ENCODE measurements at regions not wholly inside any gene's neighbourhood (a gene's known extent, or its start where the extent isn't known, plus 50 kb on each side); places are given as distances from the start of the nearest gene placed in this dataset.

GRCh38 chr9:73344060-73344459, 192.4 kb downstream of the ANXA1 start:
- Histone ChIP-seq H3K27me3 (ENCODE audit: insufficient read depth, low read depth, severe bottlenecking) (no peaks in the 10 kb centered on the region), H3K27ac (no peak overlapping the region), H3K36me3 (no peaks in the 10 kb centered on the region), H3K9me3 (ENCODE audit: severe bottlenecking) (no peaks in the 10 kb centered on the region), H3K4me3 (ENCODE audit: low read depth, low read length) (no peak overlapping the region)
- TF ChIP-seq CTCF (IDR thresholded peaks at IDR 0.05; ENCODE audit: low read depth, low read length) = no peak
- DNase-seq = no peak

GRCh38 chr9:73347123-73347522, 195.5 kb downstream of the ANXA1 start:
- Histone ChIP-seq H3K4me3 (ENCODE audit: low read depth, low read length) (no peak overlapping the region), H3K9me3 (ENCODE audit: severe bottlenecking) (no peaks in the 10 kb centered on the region), H3K36me3 (no peaks in the 10 kb centered on the region), H3K27me3 (ENCODE audit: insufficient read depth, low read depth, severe bottlenecking) (no peaks in the 10 kb centered on the region), H3K27ac (no peak overlapping the region)
- DNase-seq = no peak
- no peak for TF ChIP-seq CTCF (IDR thresholded peaks at IDR 0.05; ENCODE audit: low read depth, low read length)

GRCh38 chr9:73347720-73348119, 196.1 kb downstream of the ANXA1 start:
- no peaks in the 10 kb centered on the region for H3K36me3 ChIP-seq
- no peak for DNase-seq
- no peak overlapping the region for H3K27ac ChIP-seq
- TF ChIP-seq CTCF (IDR thresholded peaks at IDR 0.05; ENCODE audit: low read depth, low read length) = no peak
- H3K4me3 ChIP-seq (ENCODE audit: low read depth, low read length) = no peak overlapping the region
- H3K9me3 ChIP-seq (ENCODE audit: severe bottlenecking) = no peaks in the 10 kb centered on the region
- H3K27me3 ChIP-seq (ENCODE audit: insufficient read depth, low read depth, severe bottlenecking) = no peaks in the 10 kb centered on the region

- DNase-seq = no peak
- H3K36me3 ChIP-seq = no peaks in the 10 kb centered on the region
- H3K9me3 ChIP-seq (ENCODE audit: severe bottlenecking) = no peaks in the 10 kb centered on the region
- H3K27me3 ChIP-seq (ENCODE audit: insufficient read depth, low read depth, severe bottlenecking) = no peaks in the 10 kb centered on the region
- H3K27ac ChIP-seq = no peak overlapping the region
- no peak for TF ChIP-seq CTCF (IDR thresholded peaks at IDR 0.05; ENCODE audit: low read depth, low read length)
- H3K4me3 ChIP-seq (ENCODE audit: low read depth, low read length) = no peak overlapping the region
Observed at GRCh38 chr9:73348471-73348870, 196.8 kb downstream of the ANXA1 start.

GRCh38 chr9:73349476-73349875, 197.8 kb downstream of the ANXA1 start:
- Histone ChIP-seq H3K27ac (no peak overlapping the region), H3K27me3 (ENCODE audit: insufficient read depth, low read depth, severe bottlenecking) (no peaks in the 10 kb centered on the region), H3K36me3 (no peaks in the 10 kb centered on the region), H3K9me3 (ENCODE audit: severe bottlenecking) (no peaks in the 10 kb centered on the region), H3K4me3 (ENCODE audit: low read depth, low read length) (no peak overlapping the region)
- TF ChIP-seq CTCF (IDR thresholded peaks at IDR 0.05; ENCODE audit: low read depth, low read length) = no peak
- DNase-seq = no peak

GRCh38 chr9:73357607-73358006, 205.9 kb downstream of the ANXA1 start:
- no peaks in the 10 kb centered on the region for H3K36me3 ChIP-seq
- H3K27me3 ChIP-seq (ENCODE audit: insufficient read depth, low read depth, severe bottlenecking) = no peaks in the 10 kb centered on the region
- H3K27ac ChIP-seq = peak overlapping the region; percentile 31; the same call in 1 of the 2 replicates
- no peak for TF ChIP-seq CTCF (IDR thresholded peaks at IDR 0.05; ENCODE audit: low read depth, low read length)
- H3K9me3 ChIP-seq (ENCODE audit: severe bottlenecking) = no peaks in the 10 kb centered on the region
- no peak overlapping the region for H3K4me3 ChIP-seq (ENCODE audit: low read depth, low read length)
- no peak for DNase-seq

Measured in WERI-Rb-1 (cell line).